ENCODE measurements at regions not wholly inside any gene's neighbourhood (a gene's known extent, or its start where the extent isn't known, plus 50 kb on each side); places are given as distances from the start of the nearest gene placed in this dataset.

DNA sequence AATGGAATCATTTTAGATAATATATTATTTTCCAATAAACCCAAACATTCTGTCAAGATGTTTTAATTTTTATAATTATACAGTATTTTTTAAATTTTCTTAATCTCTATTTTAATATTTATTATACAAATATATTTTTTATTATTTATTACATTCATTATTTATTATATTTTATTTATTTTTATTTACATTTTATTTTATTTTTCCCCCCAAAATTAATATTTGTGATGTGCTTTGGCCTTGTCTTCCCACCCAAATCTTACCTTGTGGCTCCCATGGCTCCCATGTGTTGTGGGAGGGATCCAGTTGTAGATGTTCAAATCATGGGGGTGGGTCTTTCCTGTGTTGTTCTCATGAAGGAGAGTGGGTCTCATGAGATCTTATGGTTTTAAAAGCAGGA lies 382.1 kb downstream of the TLE4 start:
- intact Hi-C loops (cut with DNase I) = no loop called here
- no peaks in the 10 kb centered on the region for H3K36me3 ChIP-seq
- no peaks in the 10 kb centered on the region for H3K9me3 ChIP-seq
- H3K4me3 ChIP-seq = no peak overlapping the region
- no peak for DNase-seq
- H3K4me1 ChIP-seq = no peaks in the 10 kb centered on the region
- ATAC-seq = no peak
- H3K27ac ChIP-seq = no peak overlapping the region
- no peaks in the 10 kb centered on the region for H3K27me3 ChIP-seq
- TF ChIP-seq, protein P1, sequence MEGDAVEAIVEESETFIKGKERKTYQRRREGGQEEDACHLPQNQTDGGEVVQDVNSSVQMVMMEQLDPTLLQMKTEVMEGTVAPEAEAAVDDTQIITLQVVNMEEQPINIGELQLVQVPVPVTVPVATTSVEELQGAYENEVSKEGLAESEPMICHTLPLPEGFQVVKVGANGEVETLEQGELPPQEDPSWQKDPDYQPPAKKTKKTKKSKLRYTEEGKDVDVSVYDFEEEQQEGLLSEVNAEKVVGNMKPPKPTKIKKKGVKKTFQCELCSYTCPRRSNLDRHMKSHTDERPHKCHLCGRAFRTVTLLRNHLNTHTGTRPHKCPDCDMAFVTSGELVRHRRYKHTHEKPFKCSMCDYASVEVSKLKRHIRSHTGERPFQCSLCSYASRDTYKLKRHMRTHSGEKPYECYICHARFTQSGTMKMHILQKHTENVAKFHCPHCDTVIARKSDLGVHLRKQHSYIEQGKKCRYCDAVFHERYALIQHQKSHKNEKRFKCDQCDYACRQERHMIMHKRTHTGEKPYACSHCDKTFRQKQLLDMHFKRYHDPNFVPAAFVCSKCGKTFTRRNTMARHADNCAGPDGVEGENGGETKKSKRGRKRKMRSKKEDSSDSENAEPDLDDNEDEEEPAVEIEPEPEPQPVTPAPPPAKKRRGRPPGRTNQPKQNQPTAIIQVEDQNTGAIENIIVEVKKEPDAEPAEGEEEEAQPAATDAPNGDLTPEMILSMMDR (IDR thresholded peaks at IDR 0.05) = no peak

DNA sequence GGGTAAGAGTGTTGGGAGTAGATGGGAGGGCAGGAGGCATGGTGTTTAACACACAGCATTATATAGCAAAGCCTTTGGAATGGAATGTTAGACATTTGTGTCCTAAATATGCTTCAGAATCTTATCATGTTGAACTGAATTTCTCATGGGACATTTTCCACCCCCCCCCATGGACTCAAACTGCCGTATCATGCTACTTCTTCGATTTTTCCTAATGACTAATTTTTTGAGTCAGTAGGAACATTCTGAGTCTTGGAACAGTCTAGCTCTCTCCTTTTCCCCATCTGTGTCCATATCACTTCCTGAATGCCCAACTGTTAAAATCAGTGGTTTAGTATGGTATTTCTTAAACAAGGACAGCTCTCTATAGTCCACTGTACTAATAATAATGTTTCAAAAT lies 380.6 kb downstream of the TLE4 start:
- intact Hi-C loops (cut with DNase I) = no loop called here
- Histone ChIP-seq H3K27me3 (no peaks in the 10 kb centered on the region), H3K4me3 (no peak overlapping the region), H3K4me1 (no peaks in the 10 kb centered on the region), H3K36me3 (no peaks in the 10 kb centered on the region), H3K27ac (no peak overlapping the region), H3K9me3 (no peaks in the 10 kb centered on the region)
- TF ChIP-seq, protein P1 (IDR thresholded peaks at IDR 0.05) = no peak
- ATAC-seq (no peak), DNase-seq (no peak)

DNA sequence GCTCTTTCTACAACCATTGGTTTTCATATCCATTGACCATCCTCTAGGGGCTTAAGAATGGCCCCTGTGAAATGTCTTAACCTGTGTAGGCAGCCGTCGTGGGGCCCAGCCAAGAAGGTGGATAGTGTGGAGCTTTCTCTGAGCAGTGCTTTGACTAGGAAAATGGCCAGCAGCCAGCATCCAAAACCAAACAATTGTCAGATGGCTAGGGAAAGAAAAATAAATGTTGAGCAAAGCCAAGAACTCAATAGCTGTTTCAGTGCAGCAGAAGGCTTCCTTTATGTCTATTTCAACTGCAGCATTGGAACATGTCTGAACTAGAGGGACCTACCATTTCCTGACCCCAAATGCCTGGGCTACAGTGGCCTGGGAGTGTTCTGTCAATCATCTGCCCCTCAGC lies 374.9 kb downstream of the TLE4 start:
- Histone ChIP-seq H3K27ac (no peak overlapping the region), H3K27me3 (no peaks in the 10 kb centered on the region), H3K4me1 (no peaks in the 10 kb centered on the region), H3K36me3 (no peaks in the 10 kb centered on the region), H3K4me3 (no peak overlapping the region), H3K9me3 (no peaks in the 10 kb centered on the region)
- ATAC-seq (no peak), DNase-seq (no peak)
- TF ChIP-seq, protein P1 (IDR thresholded peaks at IDR 0.05) = no peak
- intact Hi-C loops (cut with DNase I) = no loop called here

DNA sequence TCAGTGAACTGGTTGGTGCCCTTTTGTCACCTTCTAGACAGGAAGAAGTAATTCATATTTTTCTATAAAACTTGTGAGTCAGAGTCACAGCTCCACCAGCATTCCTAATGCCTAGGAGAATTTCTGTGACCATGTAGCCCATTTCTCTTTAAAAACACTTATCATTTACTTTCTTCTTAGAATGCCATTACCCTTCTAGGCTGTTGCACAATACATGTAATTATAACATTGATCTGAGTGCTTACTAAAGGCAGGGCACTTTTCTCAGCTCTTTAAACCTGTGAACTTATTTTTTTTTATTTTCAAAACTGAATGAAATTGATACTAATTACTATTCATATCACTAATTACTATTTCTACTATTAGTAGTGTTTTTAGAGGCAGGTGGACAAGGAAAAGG lies 373.7 kb downstream of the TLE4 start:
- Histone ChIP-seq H3K9me3 (no peaks in the 10 kb centered on the region), H3K4me1 (no peaks in the 10 kb centered on the region), H3K36me3 (no peaks in the 10 kb centered on the region), H3K4me3 (no peak overlapping the region), H3K27ac (no peak overlapping the region), H3K27me3 (no peaks in the 10 kb centered on the region)
- DNase-seq = no peak
- ATAC-seq = peak; percentile 61
- intact Hi-C loops (cut with DNase I) = no loop called here
- TF ChIP-seq, protein P1 (IDR thresholded peaks at IDR 0.05) = no peak

DNA sequence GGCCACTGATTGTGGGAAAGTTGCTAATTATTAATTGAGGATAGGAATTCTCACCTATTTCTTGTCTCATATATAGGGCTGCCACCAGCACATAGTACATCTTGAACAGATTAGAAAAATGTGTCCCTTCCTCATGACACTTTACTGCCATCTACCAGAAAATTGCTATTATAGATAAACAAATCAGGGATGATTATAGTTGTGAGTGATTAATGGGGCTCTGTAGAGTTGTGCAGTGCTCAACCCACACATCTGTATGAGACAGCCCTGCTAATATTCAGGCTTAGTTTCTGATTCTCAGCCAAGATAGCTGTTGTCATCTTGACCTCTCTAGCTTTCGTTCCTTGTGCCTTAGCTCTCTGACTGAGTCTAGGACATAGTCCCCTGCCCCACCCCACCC lies 373.3 kb downstream of the TLE4 start:
- Histone ChIP-seq H3K27me3 (no peaks in the 10 kb centered on the region), H3K36me3 (no peaks in the 10 kb centered on the region), H3K27ac (no peak overlapping the region), H3K4me3 (no peak overlapping the region), H3K9me3 (no peaks in the 10 kb centered on the region), H3K4me1 (no peaks in the 10 kb centered on the region)
- DNase-seq (no peak), ATAC-seq (no peak)
- intact Hi-C loops (cut with DNase I) = no loop called here
- TF ChIP-seq, protein P1 (IDR thresholded peaks at IDR 0.05) = no peak

All from left lung (tissue), 4 donors.